ENCODE measurements at regions not wholly inside any gene's neighbourhood (a gene's known extent, or its start where the extent isn't known, plus 50 kb on each side); places are given as distances from the start of the nearest gene placed in this dataset.
A peak's percentile ranks its signal among the peaks of the same experiment; 100 is the strongest.

DNA sequence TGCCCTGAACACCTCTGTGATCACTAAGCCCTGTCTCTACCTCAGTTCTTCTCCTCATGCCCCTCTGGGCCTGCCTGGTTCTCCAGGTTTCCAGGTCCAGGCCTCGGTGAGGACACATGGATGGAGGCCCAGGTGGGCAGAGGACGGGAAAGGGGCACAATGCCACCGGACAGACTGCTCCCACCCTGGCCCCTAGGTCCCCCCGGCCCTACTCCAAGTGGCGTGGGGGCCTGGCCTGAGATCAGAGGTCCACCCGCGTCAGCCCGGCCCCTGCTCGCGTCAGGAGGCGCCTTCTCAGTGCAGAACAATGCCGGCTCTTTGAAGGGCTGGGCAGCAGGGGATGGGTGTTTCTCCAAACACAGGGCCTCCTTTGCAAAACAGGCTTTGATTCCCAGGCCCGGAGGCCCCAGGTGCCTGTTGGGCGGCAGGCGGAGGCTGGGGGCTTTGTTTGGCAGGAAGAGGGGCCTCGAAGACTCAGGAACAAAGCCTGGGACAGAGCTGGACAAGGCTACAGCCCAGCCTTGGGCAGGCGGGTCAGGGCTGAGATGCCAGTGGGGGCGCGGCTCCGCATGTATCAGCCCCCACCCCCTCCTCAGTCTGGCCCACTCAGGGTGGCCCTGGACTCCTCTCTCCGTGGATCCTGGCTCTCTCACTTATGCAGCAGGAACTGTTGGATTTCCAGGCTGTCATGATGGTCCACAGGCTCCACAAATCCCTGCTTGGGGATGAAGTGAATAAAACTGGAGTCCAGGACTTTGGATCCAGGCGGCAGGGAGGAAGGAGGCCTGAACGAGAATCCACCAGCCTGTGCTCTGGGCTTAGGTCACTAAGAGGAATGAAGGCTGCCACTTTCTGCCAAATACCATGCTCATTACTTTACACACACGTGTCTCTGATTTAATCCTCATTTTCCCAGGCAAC lies 77.4 kb upstream of the SLC2A1 start (continued):
- TF ChIP-seq, protein P1, sequence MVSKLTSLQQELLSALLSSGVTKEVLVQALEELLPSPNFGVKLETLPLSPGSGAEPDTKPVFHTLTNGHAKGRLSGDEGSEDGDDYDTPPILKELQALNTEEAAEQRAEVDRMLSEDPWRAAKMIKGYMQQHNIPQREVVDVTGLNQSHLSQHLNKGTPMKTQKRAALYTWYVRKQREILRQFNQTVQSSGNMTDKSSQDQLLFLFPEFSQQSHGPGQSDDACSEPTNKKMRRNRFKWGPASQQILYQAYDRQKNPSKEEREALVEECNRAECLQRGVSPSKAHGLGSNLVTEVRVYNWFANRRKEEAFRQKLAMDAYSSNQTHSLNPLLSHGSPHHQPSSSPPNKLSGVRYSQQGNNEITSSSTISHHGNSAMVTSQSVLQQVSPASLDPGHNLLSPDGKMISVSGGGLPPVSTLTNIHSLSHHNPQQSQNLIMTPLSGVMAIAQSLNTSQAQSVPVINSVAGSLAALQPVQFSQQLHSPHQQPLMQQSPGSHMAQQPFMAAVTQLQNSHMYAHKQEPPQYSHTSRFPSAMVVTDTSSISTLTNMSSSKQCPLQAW (CRISPR knock-in tag; IDR thresholded peaks at IDR 0.05): no peak
- TF ChIP-seq GLI4 (CRISPR knock-in tag; IDR thresholded peaks at IDR 0.05; ENCODE audit: borderline replicate concordance): 0 out of 2 replicates have a peak, but pooled peaks have one; percentile 24
- TF ChIP-seq RBFOX2 (IDR thresholded peaks at IDR 0.05; ENCODE audit: low read depth, low read length): peak; percentile 87
- peak; percentile 82 for TF ChIP-seq MED1 (CRISPR knock-in tag; IDR thresholded peaks at IDR 0.05)
- TF ChIP-seq ZNF484 (CRISPR knock-in tag; IDR thresholded peaks at IDR 0.05; ENCODE audit: borderline replicate concordance, low read depth): no peak
- 0 out of 2 replicates have a peak, but pooled peaks have one; percentile 59 for TF ChIP-seq DR1 (CRISPR knock-in tag; IDR thresholded peaks at IDR 0.05)
- TF ChIP-seq MYNN (CRISPR knock-in tag; IDR thresholded peaks at IDR 0.05; ENCODE audit: low read depth): 0 out of 2 replicates have a peak, but pooled peaks have one; percentile 63
- 0 out of 2 replicates have a peak, but pooled peaks have one; percentile 18 for TF ChIP-seq MIER2 (CRISPR knock-in tag; IDR thresholded peaks at IDR 0.05)
- no peak for TF ChIP-seq KLF15 (CRISPR knock-in tag; IDR thresholded peaks at IDR 0.05; ENCODE audit: borderline replicate concordance)
- no peak for TF ChIP-seq HOXD1 (CRISPR knock-in tag; IDR thresholded peaks at IDR 0.05)
- TF ChIP-seq PPARG (CRISPR knock-in tag; conservative IDR thresholded peaks at IDR 0.05): peak; percentile 81
- TF ChIP-seq SOX5 (CRISPR knock-in tag; IDR thresholded peaks at IDR 0.05; ENCODE audit: borderline replicate concordance): peak; percentile 92
- no peak for TF ChIP-seq EEA1 (CRISPR knock-in tag; IDR thresholded peaks at IDR 0.05; ENCODE audit: borderline replicate concordance)
- no peak for TF ChIP-seq KDM5A (IDR thresholded peaks at IDR 0.05; ENCODE audit: borderline replicate concordance, low read length)
- no peak for TF ChIP-seq ZNF629 (CRISPR knock-in tag; conservative IDR thresholded peaks at IDR 0.05)
- no peak for TF ChIP-seq ONECUT2 (CRISPR knock-in tag; IDR thresholded peaks at IDR 0.05)
- TF ChIP-seq MAFK (conservative IDR thresholded peaks at IDR 0.05 in 1 of 2, IDR thresholded peaks at IDR 0.05 in 1 of 2; ENCODE audit: low read length in 2 of 2): no peak
- no peak for TF ChIP-seq PLRG1 (conservative IDR thresholded peaks at IDR 0.05)
- TF ChIP-seq, protein P2, sequence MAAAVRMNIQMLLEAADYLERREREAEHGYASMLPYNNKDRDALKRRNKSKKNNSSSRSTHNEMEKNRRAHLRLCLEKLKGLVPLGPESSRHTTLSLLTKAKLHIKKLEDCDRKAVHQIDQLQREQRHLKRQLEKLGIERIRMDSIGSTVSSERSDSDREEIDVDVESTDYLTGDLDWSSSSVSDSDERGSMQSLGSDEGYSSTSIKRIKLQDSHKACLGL (CRISPR knock-in tag; IDR thresholded peaks at IDR 0.05): no peak; the same call in 1 of the 2 replicates
- TF ChIP-seq, protein P3, sequence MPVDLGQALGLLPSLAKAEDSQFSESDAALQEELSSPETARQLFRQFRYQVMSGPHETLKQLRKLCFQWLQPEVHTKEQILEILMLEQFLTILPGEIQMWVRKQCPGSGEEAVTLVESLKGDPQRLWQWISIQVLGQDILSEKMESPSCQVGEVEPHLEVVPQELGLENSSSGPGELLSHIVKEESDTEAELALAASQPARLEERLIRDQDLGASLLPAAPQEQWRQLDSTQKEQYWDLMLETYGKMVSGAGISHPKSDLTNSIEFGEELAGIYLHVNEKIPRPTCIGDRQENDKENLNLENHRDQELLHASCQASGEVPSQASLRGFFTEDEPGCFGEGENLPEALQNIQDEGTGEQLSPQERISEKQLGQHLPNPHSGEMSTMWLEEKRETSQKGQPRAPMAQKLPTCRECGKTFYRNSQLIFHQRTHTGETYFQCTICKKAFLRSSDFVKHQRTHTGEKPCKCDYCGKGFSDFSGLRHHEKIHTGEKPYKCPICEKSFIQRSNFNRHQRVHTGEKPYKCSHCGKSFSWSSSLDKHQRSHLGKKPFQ (CRISPR knock-in tag; IDR thresholded peaks at IDR 0.05; ENCODE audit: insufficient replicate concordance): no peak
- no peak for TF ChIP-seq ZNF124 (CRISPR knock-in tag; IDR thresholded peaks at IDR 0.05)
- TF ChIP-seq GZF1 (CRISPR knock-in tag; IDR thresholded peaks at IDR 0.05): no peak
- TF ChIP-seq, protein P4, sequence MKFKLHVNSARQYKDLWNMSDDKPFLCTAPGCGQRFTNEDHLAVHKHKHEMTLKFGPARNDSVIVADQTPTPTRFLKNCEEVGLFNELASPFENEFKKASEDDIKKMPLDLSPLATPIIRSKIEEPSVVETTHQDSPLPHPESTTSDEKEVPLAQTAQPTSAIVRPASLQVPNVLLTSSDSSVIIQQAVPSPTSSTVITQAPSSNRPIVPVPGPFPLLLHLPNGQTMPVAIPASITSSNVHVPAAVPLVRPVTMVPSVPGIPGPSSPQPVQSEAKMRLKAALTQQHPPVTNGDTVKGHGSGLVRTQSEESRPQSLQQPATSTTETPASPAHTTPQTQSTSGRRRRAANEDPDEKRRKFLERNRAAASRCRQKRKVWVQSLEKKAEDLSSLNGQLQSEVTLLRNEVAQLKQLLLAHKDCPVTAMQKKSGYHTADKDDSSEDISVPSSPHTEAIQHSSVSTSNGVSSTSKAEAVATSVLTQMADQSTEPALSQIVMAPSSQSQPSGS (CRISPR knock-in tag; IDR thresholded peaks at IDR 0.05): 0 out of 2 replicates have a peak, but pooled peaks have one; percentile 21
- TF ChIP-seq FOXA1 (IDR thresholded peaks at IDR 0.05): no peak
- peak; percentile 40; the same call in 1 of the 2 replicates for TF ChIP-seq FOXA1 (CRISPR knock-in tag; IDR thresholded peaks at IDR 0.05)
- 0 out of 2 replicates have a peak, but pooled peaks have one; percentile 21 for TF ChIP-seq ZNF556 (CRISPR knock-in tag; IDR thresholded peaks at IDR 0.05; ENCODE audit: borderline replicate concordance)

Measured in HepG2 (cell line).